Cardiac septum (tissue), 1 donor: ENCODE measurements at regions not wholly inside any gene's neighbourhood (a gene's known extent, or its start where the extent isn't known, plus 50 kb on each side); places are given as distances from the start of the nearest gene placed in this dataset.

Experiments used
- DNase-seq: peaks from one replicate; pipeline ENCODE4 v3.0.0-alpha.2; 2020; ENCODE audit warnings: low spot score
- intact Hi-C: fragments of 100-400 bp; cut with DNase I; formaldehyde crosslinking; loops from one replicate; pipeline ENCODE4 v1.14.0; 2022
- donor health status: DM: no; HTN: no; CAD: no.

GRCh38 chr13:74705438-74705837 lies 571.2 kb upstream of the KLF12 start:
- DNase-seq: no peak
- intact Hi-C loops: no loop called here

GRCh38 chr13:74703855-74704387 lies 569.7 kb upstream of the KLF12 start:
- no peak for DNase-seq

DNA sequence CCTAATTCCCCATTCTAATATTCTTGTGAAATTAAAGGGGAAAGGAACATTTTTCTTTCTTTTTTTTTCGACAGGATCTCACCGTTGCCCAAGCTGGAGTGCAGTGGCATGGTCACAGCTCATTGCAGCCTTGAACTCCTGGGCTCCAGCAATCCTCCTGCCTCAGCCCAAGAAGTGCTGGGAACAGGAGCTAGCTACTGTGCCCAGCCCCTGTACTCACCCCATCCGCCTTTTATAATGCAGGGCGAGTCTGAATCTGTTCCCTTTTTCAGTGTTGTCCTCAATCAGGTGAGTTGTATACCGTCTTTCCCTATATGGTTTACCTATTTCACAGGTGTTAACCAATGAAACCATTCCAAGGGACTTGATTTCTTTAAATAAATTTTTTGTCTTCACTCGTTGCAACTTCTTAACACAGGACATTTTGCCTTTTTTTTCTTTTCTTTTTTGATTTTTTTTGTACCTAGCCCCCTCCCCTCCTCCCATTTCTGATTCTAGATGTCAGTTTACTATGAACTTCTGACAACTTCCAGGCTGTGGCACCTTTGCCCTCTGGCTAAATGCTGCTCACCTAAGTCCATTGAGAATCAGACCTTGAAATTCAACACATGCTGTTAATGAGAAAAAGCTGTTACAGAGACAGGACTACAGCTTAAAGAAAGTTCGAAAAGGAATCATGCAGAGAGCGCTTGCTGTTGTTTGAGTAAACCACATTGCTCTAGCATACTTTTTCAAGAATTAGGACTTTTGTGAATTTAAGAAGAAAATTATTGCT lies 562.1 kb upstream of the KLF12 start:
- DNase-seq: no peak
- intact Hi-C loops: no loop called here

More at GRCh38 chr13:74703855-74704387, 569.7 kb upstream of the KLF12 start:
- intact Hi-C loops: no loop called here

DNA sequence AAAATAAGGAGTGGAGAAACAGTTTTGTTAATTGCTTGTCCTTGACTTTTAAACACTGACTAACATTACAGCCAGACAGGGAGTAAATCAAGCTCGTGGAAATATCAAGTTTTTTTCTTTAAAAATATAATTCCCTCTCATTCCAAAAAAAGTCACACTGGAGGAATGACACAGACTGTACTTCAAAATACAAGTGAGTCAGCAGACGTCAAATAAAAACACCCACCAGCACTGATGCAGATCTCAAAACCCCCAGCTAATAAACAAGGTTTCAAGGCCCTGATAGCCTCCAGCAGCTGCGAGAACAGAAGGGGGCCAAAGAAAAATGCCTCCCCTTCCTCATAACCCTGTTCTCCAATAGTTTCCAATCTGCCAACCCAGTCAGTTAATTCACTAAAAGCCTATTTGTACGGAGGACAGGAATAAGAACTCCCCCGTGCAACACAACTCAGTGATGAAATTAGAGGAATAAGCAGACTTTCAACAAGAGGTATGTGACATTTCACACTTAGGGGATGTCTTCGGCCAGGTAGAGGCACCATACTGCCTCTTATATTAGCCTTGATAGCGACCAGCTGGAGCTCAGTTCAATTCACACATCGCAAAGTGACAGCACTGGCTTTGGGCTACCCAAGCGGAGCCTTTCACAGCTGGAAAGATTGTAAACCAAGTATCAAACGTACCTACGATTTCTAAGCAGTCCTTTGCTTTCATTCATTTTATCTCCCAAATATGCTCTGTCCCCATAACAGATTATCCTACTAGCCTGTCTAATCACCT lies 561.0 kb upstream of the KLF12 start:
- intact Hi-C loops: no loop called here
- no peak for DNase-seq

GRCh38 chr13:74687442-74688182 lies 553.4 kb upstream of the KLF12 start:
- DNase-seq: no peak
- intact Hi-C loops: no loop called here

- intact Hi-C loops: no loop called here
- no peak for DNase-seq
Measured at GRCh38 chr13:74683411-74683810, 549.2 kb upstream of the KLF12 start.

- intact Hi-C loops: no loop called here
- DNase-seq: no peak
Measured at GRCh38 chr13:74682746-74683145, 548.5 kb upstream of the KLF12 start.

DNA sequence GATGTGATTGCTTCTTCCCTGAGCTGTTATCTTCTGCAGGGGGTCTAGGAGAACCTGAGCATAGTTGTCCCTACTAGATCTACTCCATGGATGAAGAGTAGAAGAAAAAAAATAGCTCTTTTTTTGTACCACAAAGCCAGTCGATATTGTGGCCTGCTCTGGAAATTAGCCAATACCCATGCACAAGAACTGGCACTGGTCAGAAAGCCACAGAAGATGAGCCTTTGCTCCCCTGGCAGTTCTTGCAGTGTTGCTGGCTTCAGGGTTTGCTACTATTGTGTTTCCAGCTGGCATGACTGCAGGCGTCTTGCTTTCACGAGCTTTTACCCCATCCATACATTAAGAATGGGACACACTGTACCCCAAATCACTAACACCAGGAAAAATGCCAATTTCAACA lies 547.7 kb upstream of the KLF12 start:
- no peak for DNase-seq
- intact Hi-C loops: no loop called here

DNA sequence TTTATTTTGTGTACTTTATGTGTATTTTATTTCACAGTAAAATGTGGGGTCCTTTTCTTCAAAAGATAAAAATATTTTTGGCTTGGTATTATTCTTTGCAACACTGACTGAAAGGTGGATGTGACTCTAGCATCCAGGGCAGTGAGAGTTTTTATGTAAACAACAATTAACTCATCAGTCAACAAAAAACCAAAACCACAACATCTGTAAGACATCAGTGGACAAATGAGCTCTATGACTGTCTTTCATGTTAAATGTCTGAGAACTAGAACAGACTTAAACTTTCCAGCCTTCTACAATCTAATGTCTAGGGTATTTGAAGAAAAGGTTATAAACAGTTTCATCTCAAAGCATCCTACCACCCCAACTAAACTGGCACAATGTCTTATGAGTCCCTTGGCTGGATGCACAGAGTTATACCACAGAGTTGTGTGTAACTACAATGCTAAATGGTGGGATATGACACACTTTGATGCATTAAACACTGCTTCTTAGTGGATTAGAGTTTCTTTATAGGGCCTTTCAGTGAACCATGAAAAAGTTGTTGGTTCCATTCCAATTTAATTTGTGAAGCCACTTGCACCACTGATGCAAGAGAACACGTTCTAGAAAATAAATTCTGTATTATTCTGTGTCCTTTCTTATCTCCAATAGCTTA lies 544.2 kb upstream of the KLF12 start:
- no peak for DNase-seq
- intact Hi-C loops: no loop called here

- intact Hi-C loops: no loop called here
- no peak for DNase-seq
Measured at GRCh38 chr13:74675972-74676371, 541.8 kb upstream of the KLF12 start.

GRCh38 chr13:74675182-74675581 lies 541.0 kb upstream of the KLF12 start:
- DNase-seq: no peak
- intact Hi-C loops: no loop called here

DNA sequence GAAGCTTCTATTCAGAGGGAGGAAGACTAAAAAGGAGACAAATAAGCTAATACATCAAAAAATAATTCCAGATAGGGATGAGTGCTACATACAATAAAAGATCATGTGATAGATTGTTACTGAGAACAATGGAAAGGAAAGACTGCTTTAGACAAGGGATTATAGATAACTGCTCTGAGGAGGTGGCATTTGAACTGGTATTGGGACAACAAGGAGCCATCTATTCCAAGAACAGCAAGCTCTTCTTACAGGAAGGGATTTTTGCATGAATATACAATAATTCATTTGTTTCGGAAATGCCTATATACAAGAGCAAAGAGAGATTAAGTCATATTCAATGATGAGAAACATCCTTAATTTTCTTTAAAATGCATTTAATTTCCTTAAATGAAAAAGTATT lies 540.5 kb upstream of the KLF12 start:
- intact Hi-C loops: no loop called here
- no peak for DNase-seq

GRCh38 chr13:74669149-74669548 lies 534.9 kb upstream of the KLF12 start:
- intact Hi-C loops: no loop called here

GRCh38 chr13:74667656-74668203 lies 533.5 kb upstream of the KLF12 start:
- intact Hi-C loops: no loop called here
- DNase-seq: no peak

More at GRCh38 chr13:74669149-74669548, 534.9 kb upstream of the KLF12 start:
- no peak for DNase-seq

DNA sequence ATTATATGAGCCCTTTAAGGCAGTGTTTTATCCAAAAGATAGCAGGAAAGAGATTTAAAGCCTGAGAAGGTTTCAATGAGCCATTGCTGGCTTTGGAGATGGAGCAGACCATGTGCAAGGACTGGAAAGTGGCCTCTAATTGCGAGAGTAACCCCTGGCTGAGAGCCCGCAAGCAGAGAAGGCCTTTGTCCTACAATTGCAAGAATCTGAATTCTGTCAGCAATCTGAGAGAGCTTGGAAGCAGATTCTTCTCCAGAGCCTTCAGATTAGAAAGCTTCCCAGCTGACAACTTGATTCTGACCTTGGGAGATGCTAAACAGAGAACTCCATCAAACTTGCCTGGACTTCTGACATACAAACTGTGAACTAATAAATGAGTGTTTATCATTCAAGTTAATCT lies 528.7 kb upstream of the KLF12 start:
- no peak for DNase-seq
- intact Hi-C loops: no loop called here

GRCh38 chr13:74661851-74662250 lies 527.6 kb upstream of the KLF12 start:
- intact Hi-C loops: no loop called here
- no peak for DNase-seq

GRCh38 chr13:74657765-74658164 lies 523.6 kb upstream of the KLF12 start:
- intact Hi-C loops: no loop called here

DNA sequence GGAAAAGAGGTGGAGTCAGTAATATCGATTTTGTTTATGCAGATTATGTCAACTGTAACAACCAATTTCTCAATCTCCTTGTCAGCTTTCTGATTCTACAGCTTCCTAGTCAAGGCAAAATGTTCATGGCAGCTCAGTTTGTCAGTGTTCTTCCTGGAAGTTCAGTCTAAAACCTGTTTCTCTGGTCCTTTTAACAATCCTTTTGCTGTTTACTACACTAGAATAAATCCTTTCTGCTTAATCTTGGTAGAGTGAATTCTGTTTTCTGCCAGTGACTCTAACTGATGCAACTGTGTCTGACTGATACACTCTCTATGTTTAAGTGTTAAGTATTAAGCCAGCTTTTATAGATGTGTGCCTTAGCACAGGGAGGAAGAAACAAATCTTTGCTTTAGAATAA lies 516.9 kb upstream of the KLF12 start:
- intact Hi-C loops: no loop called here

More at GRCh38 chr13:74657765-74658164, 523.6 kb upstream of the KLF12 start:
- DNase-seq: no peak

GRCh38 chr13:74647991-74648390 lies 513.8 kb upstream of the KLF12 start:
- DNase-seq: no peak
- intact Hi-C loops: no loop called here

More for the DNA sequence above, 516.9 kb upstream of the KLF12 start:
- no peak for DNase-seq
